Duodenal mucosa (tissue), 2 donors: ENCODE measurements at regions not wholly inside any gene's neighbourhood (a gene's known extent, or its start where the extent isn't known, plus 50 kb on each side); places are given as distances from the start of the nearest gene placed in this dataset.

Experiments used
- H3K27ac ChIP-seq: one replicate; pipeline ENCODE4 v1.7.0; 2013; ENCODE audit warnings: low read depth, low read length
- H3K27me3 ChIP-seq, 2 donors: one replicate each; pipeline ENCODE4 v1.7.0; 2013; ENCODE audit warnings: low read length in 2 of 2, control low read depth in 1 of 2; ENCODE audit not compliant: insufficient read depth in 2 of 2, control insufficient read depth in 1 of 2
- H3K36me3 ChIP-seq, 2 donors: one replicate each; pipeline ENCODE4 v1.7.0; 2013; ENCODE audit warnings: low read length in 2 of 2, control low read depth in 1 of 2; ENCODE audit not compliant: insufficient read depth in 2 of 2, control insufficient read depth in 1 of 2
- H3K4me1 ChIP-seq, 2 donors: one replicate each; pipeline ENCODE4 v1.7.0; 2013; ENCODE audit warnings: low read length in 2 of 2, control low read depth in 1 of 2; ENCODE audit not compliant: insufficient read depth in 2 of 2, control insufficient read depth in 1 of 2
- H3K4me3 ChIP-seq, 2 donors: one replicate each; pipeline ENCODE4 v1.7.0; 2013; ENCODE audit warnings: low read length in 2 of 2, low read depth in 1 of 2
- H3K9ac ChIP-seq, 2 donors: one replicate each; pipeline ENCODE4 v1.7.0; 2013; ENCODE audit warnings: low read length in 2 of 2, low read depth in 1 of 2
- H3K9me3 ChIP-seq, 2 donors: one replicate each; pipeline ENCODE4 v1.7.0; 2013; ENCODE audit warnings: low read length in 2 of 2, control low read depth in 1 of 2; ENCODE audit not compliant: control insufficient read depth in 1 of 2

GRCh38 chr3:94544131-94544789 is 481.4 kb downstream of the NSUN3 start:
- no peaks in the 10 kb centered on the region for H3K27me3 ChIP-seq
- no peaks in the 10 kb centered on the region for H3K36me3 ChIP-seq
- no peak overlapping the region for H3K4me3 ChIP-seq
- no peaks in the 10 kb centered on the region for H3K4me1 ChIP-seq
- no peak overlapping the region for H3K9ac ChIP-seq
- peaks cover 0 to 10% of the 10 kb centered on the region in 2 donors for H3K9me3 ChIP-seq
- H3K27ac ChIP-seq: no peak overlapping the region

- Histone ChIP-seq H3K36me3 (no peaks in the 10 kb centered on the region), H3K4me1 (no peaks in the 10 kb centered on the region), H3K4me3 (no peak overlapping the region), H3K9me3 (peaks cover 0 to 14% of the 10 kb centered on the region in 2 donors), H3K9ac (no peak overlapping the region), H3K27me3 (no peaks in the 10 kb centered on the region), H3K27ac (no peak overlapping the region)
These were observed 485.9 kb downstream of the NSUN3 start for GRCh38 chr3:94548581-94549316.

- no peaks in the 10 kb centered on the region for H3K27me3 ChIP-seq
- no peak overlapping the region for H3K4me3 ChIP-seq
- no peak overlapping the region for H3K9ac ChIP-seq
- H3K9me3 ChIP-seq: peaks cover 4 to 10% of the 10 kb centered on the region in 2 donors
- H3K36me3 ChIP-seq: no peaks in the 10 kb centered on the region
- H3K4me1 ChIP-seq: no peaks in the 10 kb centered on the region
- no peak overlapping the region for H3K27ac ChIP-seq
These were observed 498.2 kb downstream of the NSUN3 start for GRCh38 chr3:94561094-94561493.

GRCh38 chr3:94564247-94564646 is 501.4 kb downstream of the NSUN3 start:
- Histone ChIP-seq H3K4me3 (no peak overlapping the region), H3K27me3 (no peaks in the 10 kb centered on the region), H3K4me1 (no peaks in the 10 kb centered on the region), H3K9ac (no peak overlapping the region), H3K9me3 (peaks cover 4 to 8% of the 10 kb centered on the region in 2 donors), H3K36me3 (no peaks in the 10 kb centered on the region), H3K27ac (no peak overlapping the region)

- peaks cover 4 to 8% of the 10 kb centered on the region in 2 donors for H3K9me3 ChIP-seq
- no peak overlapping the region for H3K27ac ChIP-seq
- no peaks in the 10 kb centered on the region for H3K4me1 ChIP-seq
- H3K4me3 ChIP-seq: no peak overlapping the region
- no peaks in the 10 kb centered on the region for H3K36me3 ChIP-seq
- H3K27me3 ChIP-seq: no peaks in the 10 kb centered on the region
- H3K9ac ChIP-seq: no peak overlapping the region
These were observed 505.2 kb downstream of the NSUN3 start for GRCh38 chr3:94568041-94568440.

GRCh38 chr3:94573337-94573736 is 510.5 kb downstream of the NSUN3 start:
- Histone ChIP-seq H3K9me3 (peaks cover 5 to 11% of the 10 kb centered on the region in 2 donors), H3K27ac (no peak overlapping the region), H3K27me3 (no peaks in the 10 kb centered on the region), H3K4me1 (no peaks in the 10 kb centered on the region), H3K4me3 (no peak overlapping the region), H3K9ac (no peak overlapping the region), H3K36me3 (no peaks in the 10 kb centered on the region)

- Histone ChIP-seq H3K4me1 (no peaks in the 10 kb centered on the region), H3K36me3 (no peaks in the 10 kb centered on the region), H3K27ac (no peak overlapping the region), H3K9ac (no peak overlapping the region), H3K4me3 (no peak overlapping the region), H3K9me3 (no peaks in the 10 kb centered on the region), H3K27me3 (no peaks in the 10 kb centered on the region)
These were observed 524.4 kb downstream of the NSUN3 start for GRCh38 chr3:94587291-94587690.

- H3K36me3 ChIP-seq: no peaks in the 10 kb centered on the region
- no peaks in the 10 kb centered on the region for H3K4me1 ChIP-seq
- H3K9me3 ChIP-seq: no peaks in the 10 kb centered on the region
- H3K27me3 ChIP-seq: no peaks in the 10 kb centered on the region
- no peak overlapping the region for H3K9ac ChIP-seq
- H3K27ac ChIP-seq: no peak overlapping the region
- H3K4me3 ChIP-seq: no peak overlapping the region
These were observed 530.8 kb downstream of the NSUN3 start for GRCh38 chr3:94593526-94594150.

GRCh38 chr3:94596141-94596540 is 533.3 kb downstream of the NSUN3 start:
- H3K27me3 ChIP-seq: no peaks in the 10 kb centered on the region
- H3K36me3 ChIP-seq: no peaks in the 10 kb centered on the region
- H3K4me3 ChIP-seq: no peak overlapping the region
- H3K9me3 ChIP-seq: no peaks in the 10 kb centered on the region
- no peaks in the 10 kb centered on the region for H3K4me1 ChIP-seq
- H3K27ac ChIP-seq: no peak overlapping the region
- H3K9ac ChIP-seq: no peak overlapping the region

- Histone ChIP-seq H3K9ac (no peak overlapping the region), H3K9me3 (no peaks in the 10 kb centered on the region), H3K27ac (no peak overlapping the region), H3K27me3 (no peaks in the 10 kb centered on the region), H3K4me1 (no peaks in the 10 kb centered on the region), H3K36me3 (no peaks in the 10 kb centered on the region), H3K4me3 (no peak overlapping the region)
These were observed 534.2 kb downstream of the NSUN3 start for GRCh38 chr3:94596887-94597566.
